T-helper 2 cell treated with Interferon-gamma antibody and Interleukin-4, amounts not matched to agents 5 μg/mL and 100 μg/mL, for 36 hours (primary cell): ENCODE measurements at regions not wholly inside any gene's neighbourhood (a gene's known extent, or its start where the extent isn't known, plus 50 kb on each side); places are given as distances from the start of the nearest gene placed in this dataset.

Experiments
- DNase-seq: peaks from one replicate; pipeline ENCODE4 v3.0.0; 2021; ENCODE audit warnings: low spot score
- H3K27ac Mint-ChIP-seq: one replicate; pipeline ENCODE4 v1.8.0; 2021; ENCODE audit warnings: mild to moderate bottlenecking, mixed read lengths
- H3K27me3 Mint-ChIP-seq: one replicate; pipeline ENCODE4 v1.8.0; 2021; ENCODE audit warnings: low read depth, mixed read lengths
- H3K36me3 Mint-ChIP-seq: one replicate; pipeline ENCODE4 v1.8.0; 2021; ENCODE audit warnings: low read depth, mixed read lengths
- H3K4me1 Mint-ChIP-seq: one replicate; pipeline ENCODE4 v1.8.0; 2021; ENCODE audit warnings: low read depth, mixed read lengths
- H3K4me3 Mint-ChIP-seq: one replicate; pipeline ENCODE4 v1.8.0; 2022; ENCODE audit warnings: mild to moderate bottlenecking, moderate library complexity, mixed read lengths
- H3K9me3 Mint-ChIP-seq: one replicate; pipeline ENCODE4 v1.8.0; 2021; ENCODE audit warnings: mixed read lengths

GRCh38 chr3:150303768-150304167 is 104.3 kb upstream of the TSC22D2 start:
- no peaks in the 10 kb centered on the region for H3K9me3 Mint-ChIP-seq
- no peak for DNase-seq
- H3K4me3 Mint-ChIP-seq: no peak overlapping the region
- H3K27ac Mint-ChIP-seq: no peak overlapping the region
- H3K4me1 Mint-ChIP-seq: no peaks in the 10 kb centered on the region
- H3K27me3 Mint-ChIP-seq: peaks cover 37% of the 10 kb centered on the region
- no peaks in the 10 kb centered on the region for H3K36me3 Mint-ChIP-seq

DNA sequence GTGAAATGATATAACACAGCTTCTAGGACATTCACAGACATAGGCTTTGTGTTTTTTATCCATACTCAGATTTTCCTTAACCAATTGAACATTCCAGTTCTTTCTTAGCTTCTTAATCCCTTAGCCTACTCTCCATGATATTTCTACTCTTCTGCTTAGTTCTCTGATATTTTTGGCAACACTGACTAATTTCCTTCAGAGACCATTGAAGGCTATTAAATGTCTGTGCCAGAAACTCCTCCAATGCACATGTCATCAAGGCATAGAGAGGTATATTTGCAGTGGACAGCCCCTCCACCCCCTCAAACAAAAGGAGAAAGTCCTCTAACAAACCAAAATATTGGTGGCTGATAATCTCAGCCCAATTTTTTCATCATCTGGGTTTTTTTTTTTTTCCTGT is 105.9 kb upstream of the TSC22D2 start:
- no peaks in the 10 kb centered on the region for H3K36me3 Mint-ChIP-seq
- H3K27ac Mint-ChIP-seq: no peak overlapping the region
- H3K27me3 Mint-ChIP-seq: peaks cover 34% of the 10 kb centered on the region
- DNase-seq: no peak
- no peaks in the 10 kb centered on the region for H3K4me1 Mint-ChIP-seq
- no peaks in the 10 kb centered on the region for H3K9me3 Mint-ChIP-seq
- H3K4me3 Mint-ChIP-seq: no peak overlapping the region

DNA sequence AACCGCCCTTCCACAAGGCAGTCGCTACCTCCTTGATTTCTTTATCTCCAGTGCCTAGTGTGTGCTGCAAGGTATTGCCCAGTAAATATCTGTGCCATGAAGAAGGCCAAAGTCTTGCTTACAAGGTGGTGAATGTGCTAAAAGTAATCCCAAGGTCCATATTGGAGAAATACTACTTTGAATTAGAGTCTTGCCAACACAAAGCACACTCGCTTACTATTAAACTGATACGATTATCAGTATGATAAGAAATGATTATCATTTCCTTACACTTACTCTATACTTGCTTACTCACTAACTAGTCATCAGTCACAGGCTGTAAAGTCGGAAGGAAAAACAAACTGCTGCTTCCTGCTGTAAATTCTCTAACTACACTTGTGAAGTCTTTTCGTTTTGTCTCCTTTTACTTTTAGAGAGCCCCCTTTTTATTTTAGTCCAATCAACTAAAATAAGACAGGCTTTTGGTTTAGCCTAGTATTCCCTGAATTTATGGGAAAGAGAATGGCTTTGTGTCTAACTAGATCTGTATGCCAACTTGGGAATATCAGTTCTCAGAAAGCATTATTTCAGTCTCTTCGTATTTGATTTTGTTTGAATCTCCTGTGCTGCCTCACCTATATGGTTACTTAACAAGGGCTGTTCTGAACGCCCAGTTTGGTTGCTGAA is 107.1 kb upstream of the TSC22D2 start:
- Mint-ChIP-seq H3K36me3 (no peaks in the 10 kb centered on the region), H3K4me3 (no peak overlapping the region), H3K27me3 (peaks cover 31% of the 10 kb centered on the region), H3K27ac (no peak overlapping the region), H3K4me1 (no peaks in the 10 kb centered on the region), H3K9me3 (no peaks in the 10 kb centered on the region)
- no peak for DNase-seq

DNA sequence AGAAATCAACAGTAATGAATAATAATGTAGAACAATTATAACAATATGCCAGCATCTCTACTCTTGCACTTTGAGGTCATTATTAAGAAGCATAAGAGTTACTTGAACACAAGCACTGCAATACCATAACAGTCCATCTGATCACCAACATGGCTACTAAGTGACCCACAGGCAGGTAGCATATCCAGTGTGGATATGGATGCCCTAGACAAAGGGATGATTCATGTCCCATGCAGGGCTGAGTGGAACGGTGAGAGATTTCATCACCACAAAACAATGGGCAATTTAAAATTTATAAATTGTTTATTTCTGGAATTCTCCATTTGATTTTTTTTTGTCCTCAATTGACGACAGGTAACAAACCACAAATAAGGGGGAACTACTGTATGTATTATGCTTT is 107.7 kb upstream of the TSC22D2 start:
- H3K27me3 Mint-ChIP-seq: peaks cover 28% of the 10 kb centered on the region
- H3K4me3 Mint-ChIP-seq: no peak overlapping the region
- no peaks in the 10 kb centered on the region for H3K4me1 Mint-ChIP-seq
- no peaks in the 10 kb centered on the region for H3K9me3 Mint-ChIP-seq
- H3K36me3 Mint-ChIP-seq: no peaks in the 10 kb centered on the region
- no peak for DNase-seq
- H3K27ac Mint-ChIP-seq: no peak overlapping the region

- no peaks in the 10 kb centered on the region for H3K9me3 Mint-ChIP-seq
- no peak overlapping the region for H3K4me3 Mint-ChIP-seq
- H3K36me3 Mint-ChIP-seq: no peaks in the 10 kb centered on the region
- no peak overlapping the region for H3K27ac Mint-ChIP-seq
- H3K27me3 Mint-ChIP-seq: peaks cover 25% of the 10 kb centered on the region
- DNase-seq: no peak
- H3K4me1 Mint-ChIP-seq: no peaks in the 10 kb centered on the region
These were observed 108.9 kb upstream of the TSC22D2 start for GRCh38 chr3:150299201-150299600.

- no peaks in the 10 kb centered on the region for H3K4me1 Mint-ChIP-seq
- no peaks in the 10 kb centered on the region for H3K9me3 Mint-ChIP-seq
- H3K27me3 Mint-ChIP-seq: peaks cover 15% of the 10 kb centered on the region
- no peak for DNase-seq
- H3K27ac Mint-ChIP-seq: no peak overlapping the region
- H3K4me3 Mint-ChIP-seq: no peak overlapping the region
- no peaks in the 10 kb centered on the region for H3K36me3 Mint-ChIP-seq
These were observed 111.1 kb upstream of the TSC22D2 start for GRCh38 chr3:150296966-150297365.

DNA sequence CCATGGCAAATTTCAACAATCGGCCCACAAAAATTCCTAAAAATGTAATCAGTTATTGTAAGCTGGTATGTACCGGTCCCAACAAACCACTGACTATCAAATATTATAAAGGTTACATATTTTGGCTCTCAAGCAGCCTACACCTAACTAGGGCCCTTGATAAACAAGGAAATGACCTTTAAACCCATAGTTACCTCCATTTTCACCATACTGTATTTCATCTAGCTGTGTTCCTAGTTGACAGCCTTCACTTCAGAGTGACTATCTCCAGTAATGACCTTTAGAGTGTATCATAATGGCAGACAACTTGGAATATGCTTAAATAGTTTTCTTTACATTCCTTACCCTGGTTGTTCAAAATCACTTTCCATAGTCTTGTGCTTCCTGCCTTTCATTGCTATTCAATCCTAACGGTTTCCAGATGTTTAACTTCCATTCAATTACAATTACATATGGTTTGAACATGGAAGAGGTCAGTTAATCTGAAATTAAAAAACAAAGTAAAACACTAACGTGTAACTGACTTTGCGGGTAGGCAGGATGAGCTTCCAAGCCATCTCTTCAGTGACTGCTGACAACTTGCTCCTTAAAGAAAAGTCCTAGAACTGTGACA is 111.9 kb upstream of the TSC22D2 start:
- no peak overlapping the region for H3K4me3 Mint-ChIP-seq
- no peaks in the 10 kb centered on the region for H3K9me3 Mint-ChIP-seq
- H3K27ac Mint-ChIP-seq: no peak overlapping the region
- peaks cover 14% of the 10 kb centered on the region for H3K27me3 Mint-ChIP-seq
- H3K36me3 Mint-ChIP-seq: no peaks in the 10 kb centered on the region
- DNase-seq: no peak
- no peaks in the 10 kb centered on the region for H3K4me1 Mint-ChIP-seq

GRCh38 chr3:150293401-150294001 is 114.6 kb upstream of the TSC22D2 start:
- Mint-ChIP-seq H3K4me1 (no peaks in the 10 kb centered on the region), H3K36me3 (no peaks in the 10 kb centered on the region), H3K9me3 (no peaks in the 10 kb centered on the region), H3K27ac (no peak overlapping the region), H3K27me3 (peaks cover 20% of the 10 kb centered on the region), H3K4me3 (no peak overlapping the region)
- DNase-seq: no peak

DNA sequence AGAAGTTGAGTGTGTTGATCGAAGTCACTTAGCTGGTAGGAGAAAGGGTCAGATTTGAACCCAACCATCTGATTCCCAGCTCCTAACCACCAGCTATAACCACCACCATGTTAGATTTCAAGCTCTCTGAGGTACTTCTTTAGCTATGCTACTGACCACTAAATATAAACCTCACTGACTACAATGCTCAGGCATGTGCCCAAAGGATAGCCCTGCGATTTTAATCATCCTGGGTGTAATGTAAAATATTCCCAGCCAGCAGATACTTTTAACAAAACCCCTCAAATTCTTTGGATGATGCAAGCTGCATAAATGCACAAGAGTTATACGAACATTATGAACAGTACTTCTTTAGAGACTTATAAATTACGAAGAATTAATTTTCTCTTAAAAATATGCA is 115.2 kb upstream of the TSC22D2 start:
- no peaks in the 10 kb centered on the region for H3K9me3 Mint-ChIP-seq
- DNase-seq: no peak
- no peaks in the 10 kb centered on the region for H3K4me1 Mint-ChIP-seq
- H3K4me3 Mint-ChIP-seq: no peak overlapping the region
- no peak overlapping the region for H3K27ac Mint-ChIP-seq
- H3K36me3 Mint-ChIP-seq: no peaks in the 10 kb centered on the region
- peaks cover 25% of the 10 kb centered on the region for H3K27me3 Mint-ChIP-seq

DNA sequence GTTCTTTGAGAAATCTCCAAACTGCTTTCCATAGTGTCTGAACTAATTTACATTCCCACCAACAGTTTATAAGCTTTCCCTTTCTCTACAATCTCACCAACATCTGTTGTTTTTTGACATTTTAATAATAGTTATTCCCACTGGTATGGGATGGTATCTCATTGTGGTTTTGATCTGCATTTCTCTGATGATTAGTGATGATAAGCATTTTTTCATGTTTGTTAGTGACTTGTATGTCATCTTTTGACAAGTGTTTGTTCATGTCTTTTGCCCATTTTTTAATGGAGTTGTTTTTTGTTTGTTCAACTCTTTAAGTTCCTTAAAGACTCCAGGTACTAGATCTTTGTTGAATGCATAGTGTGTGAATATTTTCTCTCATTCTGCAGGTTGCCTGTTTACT is 116.6 kb upstream of the TSC22D2 start:
- no peaks in the 10 kb centered on the region for H3K36me3 Mint-ChIP-seq
- H3K27ac Mint-ChIP-seq: no peak overlapping the region
- H3K9me3 Mint-ChIP-seq: no peaks in the 10 kb centered on the region
- no peaks in the 10 kb centered on the region for H3K4me1 Mint-ChIP-seq
- H3K4me3 Mint-ChIP-seq: no peak overlapping the region
- H3K27me3 Mint-ChIP-seq: peaks cover 28% of the 10 kb centered on the region
- DNase-seq: no peak

GRCh38 chr3:150286390-150287147 is 121.5 kb upstream of the TSC22D2 start:
- Mint-ChIP-seq H3K4me1 (no peaks in the 10 kb centered on the region), H3K9me3 (no peaks in the 10 kb centered on the region), H3K4me3 (no peak overlapping the region), H3K27ac (no peak overlapping the region), H3K36me3 (no peaks in the 10 kb centered on the region), H3K27me3 (peaks cover 51% of the 10 kb centered on the region)
- no peak for DNase-seq

GRCh38 chr3:150285601-150286000 is 122.5 kb upstream of the TSC22D2 start:
- Mint-ChIP-seq H3K27me3 (peaks cover 50% of the 10 kb centered on the region), H3K27ac (no peak overlapping the region), H3K4me3 (no peak overlapping the region), H3K4me1 (no peaks in the 10 kb centered on the region), H3K36me3 (no peaks in the 10 kb centered on the region), H3K9me3 (no peaks in the 10 kb centered on the region)
- DNase-seq: no peak

- Mint-ChIP-seq H3K27ac (no peak overlapping the region), H3K4me3 (no peak overlapping the region), H3K36me3 (no peaks in the 10 kb centered on the region), H3K4me1 (no peaks in the 10 kb centered on the region), H3K27me3 (peaks cover 29% of the 10 kb centered on the region), H3K9me3 (no peaks in the 10 kb centered on the region)
- DNase-seq: no peak
These were observed 129.2 kb upstream of the TSC22D2 start for GRCh38 chr3:150278843-150279381.

DNA sequence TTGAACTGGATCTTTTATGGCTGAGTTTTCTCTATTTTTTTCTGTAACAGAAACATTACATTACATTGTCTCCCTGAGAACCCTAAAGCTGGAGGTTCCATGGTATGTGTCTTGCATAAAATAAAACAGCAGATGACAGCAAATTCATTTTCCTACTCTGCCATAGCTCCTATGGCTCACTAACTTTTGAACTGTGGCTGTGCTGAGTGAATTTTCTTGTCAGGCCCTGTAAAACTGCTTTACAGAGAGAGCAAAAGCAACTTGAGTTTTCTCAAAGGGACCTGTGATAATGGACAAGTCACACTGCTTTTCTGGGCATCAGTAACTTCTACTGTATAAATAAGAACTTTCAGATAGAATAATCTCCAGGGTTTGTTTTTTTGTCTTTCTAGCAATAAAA is 129.9 kb upstream of the TSC22D2 start:
- H3K9me3 Mint-ChIP-seq: no peaks in the 10 kb centered on the region
- no peak overlapping the region for H3K27ac Mint-ChIP-seq
- H3K36me3 Mint-ChIP-seq: no peaks in the 10 kb centered on the region
- DNase-seq: no peak
- no peak overlapping the region for H3K4me3 Mint-ChIP-seq
- H3K27me3 Mint-ChIP-seq: peaks cover 27% of the 10 kb centered on the region
- no peaks in the 10 kb centered on the region for H3K4me1 Mint-ChIP-seq
